HG03432 (cell line): ENCODE measurements at regions not wholly inside any gene's neighbourhood (a gene's known extent, or its start where the extent isn't known, plus 50 kb on each side); places are given as distances from the start of the nearest gene placed in this dataset.

Experiments
- ATAC-seq: cut with Tn5 transposase; IDR thresholded peaks from one replicate; pipeline ENCODE4 v1.9.1; 2021; ENCODE audit warnings: mild to moderate bottlenecking, moderate library complexity; ENCODE audit not compliant: unreplicated experiment

DNA sequence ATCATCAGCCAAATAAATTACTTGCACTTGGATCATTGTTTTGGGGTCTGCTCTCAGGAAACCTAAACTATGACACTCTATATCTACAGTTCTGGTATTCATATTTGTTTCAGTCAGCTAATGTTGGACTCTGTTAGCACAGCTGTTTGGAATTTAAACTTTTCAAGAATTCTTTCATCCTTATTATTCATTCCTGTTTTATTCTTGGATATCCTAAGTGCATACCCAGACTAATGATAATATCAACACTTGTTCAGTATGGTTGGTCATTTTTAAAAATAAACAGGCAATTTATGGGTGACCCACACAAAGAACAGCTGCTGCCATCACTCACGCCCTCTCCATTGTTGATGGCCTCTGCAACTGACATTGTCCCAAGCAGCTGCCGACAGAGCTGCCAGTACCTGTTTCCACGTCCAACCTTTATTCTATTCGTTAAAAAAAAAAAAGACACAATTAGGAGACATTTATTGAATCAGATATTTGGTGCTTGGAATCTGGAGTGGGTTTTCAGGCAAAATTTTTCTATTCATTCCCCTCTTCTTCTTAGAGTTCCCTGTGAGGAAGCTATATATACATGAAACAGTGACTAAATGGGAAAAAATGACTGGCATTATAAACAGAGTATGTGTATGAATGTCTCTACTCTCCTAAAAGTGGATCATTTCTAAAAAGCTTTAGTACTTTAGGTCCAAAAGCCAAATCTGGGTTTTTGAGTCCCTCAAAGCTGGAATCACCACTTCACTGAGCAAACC lies 252.1 kb upstream of the NAV3 start:
- no peak for ATAC-seq

DNA sequence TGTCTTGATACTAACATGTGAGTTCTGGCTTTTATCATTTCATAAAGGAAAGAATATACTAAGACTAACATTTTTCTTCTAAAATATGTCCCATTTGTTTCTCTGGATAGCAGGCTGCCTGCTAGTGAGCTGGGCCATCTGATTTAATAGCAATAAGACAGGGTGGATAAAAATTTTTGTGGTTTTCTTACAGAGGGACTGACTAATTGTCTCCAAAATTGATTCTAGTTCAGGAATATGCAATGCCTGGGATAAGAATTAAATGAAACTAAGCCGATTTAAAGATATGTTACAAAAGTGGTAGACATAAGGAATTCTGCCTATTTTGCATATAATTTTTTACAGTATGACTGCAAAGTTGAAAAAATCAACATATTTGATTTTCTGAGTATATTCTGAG lies 252.9 kb upstream of the NAV3 start:
- ATAC-seq, result no peak

DNA sequence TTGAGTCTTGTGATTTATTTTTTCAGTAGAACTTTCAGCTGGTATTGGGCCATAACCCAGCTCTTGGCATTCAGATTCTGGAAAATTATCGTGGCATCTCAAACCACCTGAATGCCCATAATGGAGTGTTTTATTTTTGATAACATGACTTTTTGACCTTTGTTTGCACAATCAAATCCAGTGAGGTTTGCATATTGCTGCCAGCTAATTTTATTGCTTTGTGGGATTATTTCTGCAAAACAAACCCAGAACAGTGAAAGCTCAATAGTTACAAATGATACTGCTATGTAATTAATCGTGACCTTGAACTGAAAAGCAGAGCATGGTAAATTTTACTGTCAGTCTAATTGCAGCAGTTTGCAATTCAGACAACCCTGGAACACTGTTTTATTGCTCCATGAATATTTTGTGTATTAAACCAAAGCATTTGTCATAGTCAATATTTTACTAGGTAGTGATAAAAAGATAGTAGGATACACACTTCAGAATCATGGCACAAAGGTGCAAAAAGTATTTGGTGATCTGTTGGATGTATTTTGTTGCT lies 255.2 kb upstream of the NAV3 start:
- ATAC-seq, result no peak

DNA sequence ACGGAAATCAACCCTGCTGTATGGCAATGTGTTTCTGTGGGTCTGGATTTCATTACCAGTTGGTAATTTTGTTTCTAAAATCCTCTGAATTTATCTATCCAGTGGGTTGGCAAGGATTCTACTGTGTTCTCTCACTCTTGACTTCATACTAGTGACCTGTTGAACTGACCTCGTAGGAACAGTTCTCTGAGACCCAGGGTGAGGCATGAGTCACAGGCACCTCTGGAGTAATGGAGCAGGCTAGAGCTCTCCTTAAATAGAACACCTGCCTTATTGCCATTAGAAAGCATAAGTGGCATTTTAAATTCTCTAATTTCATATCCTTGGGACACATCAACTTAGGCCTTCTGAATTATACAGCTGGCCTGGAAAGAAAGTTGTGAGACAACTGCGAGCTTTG lies 258.3 kb upstream of the NAV3 start:
- ATAC-seq, result no peak

DNA sequence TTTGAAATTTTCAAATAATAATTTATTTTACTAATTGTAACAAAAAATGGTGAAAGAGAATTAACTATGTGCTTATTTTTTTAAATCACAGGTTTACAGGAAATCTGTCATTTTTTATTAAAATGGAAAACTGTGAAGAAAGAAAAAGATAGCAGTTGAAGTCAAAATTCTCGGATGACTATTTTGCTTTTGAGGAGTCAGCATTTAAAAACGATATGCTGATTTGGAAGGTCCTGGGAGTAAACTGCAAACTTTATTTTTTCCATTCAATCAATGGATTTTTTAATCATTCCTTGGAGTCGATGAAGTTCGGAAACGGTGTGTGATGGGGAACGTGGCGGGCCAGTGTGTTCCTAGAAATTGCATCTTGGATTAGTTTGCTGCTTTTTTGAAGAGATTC lies 258.9 kb upstream of the NAV3 start:
- ATAC-seq, result no peak

DNA sequence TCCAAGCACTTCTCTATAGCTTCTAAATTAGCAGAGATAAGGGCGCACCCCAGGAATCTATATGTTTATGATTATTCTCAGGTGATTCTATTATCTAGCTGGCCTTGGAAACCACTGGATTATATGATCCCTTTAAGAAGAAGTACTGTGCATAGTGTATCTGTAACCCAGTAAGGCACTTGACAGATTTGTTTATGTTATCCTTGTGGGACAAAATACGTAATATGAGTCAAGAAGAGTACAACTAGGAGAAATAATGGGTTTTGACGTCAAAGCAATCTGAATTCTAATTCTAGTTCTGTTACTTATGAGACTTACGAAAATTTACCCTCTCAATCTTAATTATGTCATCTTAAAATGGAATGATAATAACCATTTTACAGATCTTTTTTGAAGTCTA lies 259.6 kb upstream of the NAV3 start:
- no peak for ATAC-seq

DNA sequence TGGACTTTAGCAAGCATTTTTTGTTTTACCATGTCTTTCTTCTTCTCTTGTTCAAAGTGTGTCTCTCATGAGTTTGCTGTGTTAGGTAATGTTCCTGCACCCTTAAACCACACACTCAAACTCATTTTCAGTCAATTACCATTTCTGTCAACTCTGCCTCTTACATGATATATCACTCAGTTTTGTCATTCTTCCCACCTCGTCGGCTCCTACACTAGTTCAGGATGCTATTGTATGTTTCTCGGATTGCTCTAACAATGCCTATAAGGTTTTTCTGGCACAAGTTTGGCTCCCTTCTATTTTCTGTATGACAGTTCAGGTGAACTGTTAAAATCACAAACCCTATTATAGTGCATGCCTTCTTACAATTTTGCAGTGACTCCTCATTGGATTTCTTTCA lies 260.8 kb upstream of the NAV3 start:
- no peak for ATAC-seq

DNA sequence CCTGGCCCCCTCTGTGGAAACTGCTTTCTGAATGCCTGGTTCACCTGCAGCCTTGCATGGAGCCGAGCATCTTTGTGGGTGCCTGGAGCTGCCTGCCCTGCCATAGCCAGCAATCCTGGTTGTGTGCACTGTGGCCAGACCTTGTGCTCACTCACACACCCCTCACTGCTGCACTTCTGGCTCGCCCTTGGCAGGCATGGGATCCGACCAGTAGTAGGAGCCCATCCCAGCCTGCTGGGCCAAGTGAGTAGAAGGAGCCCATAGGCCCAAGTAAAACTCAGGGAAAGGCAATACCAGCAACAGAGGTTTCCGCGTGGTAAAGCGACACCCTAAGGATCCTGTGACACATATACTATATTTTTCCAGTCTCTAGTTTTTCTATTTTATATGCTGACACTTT lies 270.0 kb upstream of the NAV3 start:
- no peak for ATAC-seq

DNA sequence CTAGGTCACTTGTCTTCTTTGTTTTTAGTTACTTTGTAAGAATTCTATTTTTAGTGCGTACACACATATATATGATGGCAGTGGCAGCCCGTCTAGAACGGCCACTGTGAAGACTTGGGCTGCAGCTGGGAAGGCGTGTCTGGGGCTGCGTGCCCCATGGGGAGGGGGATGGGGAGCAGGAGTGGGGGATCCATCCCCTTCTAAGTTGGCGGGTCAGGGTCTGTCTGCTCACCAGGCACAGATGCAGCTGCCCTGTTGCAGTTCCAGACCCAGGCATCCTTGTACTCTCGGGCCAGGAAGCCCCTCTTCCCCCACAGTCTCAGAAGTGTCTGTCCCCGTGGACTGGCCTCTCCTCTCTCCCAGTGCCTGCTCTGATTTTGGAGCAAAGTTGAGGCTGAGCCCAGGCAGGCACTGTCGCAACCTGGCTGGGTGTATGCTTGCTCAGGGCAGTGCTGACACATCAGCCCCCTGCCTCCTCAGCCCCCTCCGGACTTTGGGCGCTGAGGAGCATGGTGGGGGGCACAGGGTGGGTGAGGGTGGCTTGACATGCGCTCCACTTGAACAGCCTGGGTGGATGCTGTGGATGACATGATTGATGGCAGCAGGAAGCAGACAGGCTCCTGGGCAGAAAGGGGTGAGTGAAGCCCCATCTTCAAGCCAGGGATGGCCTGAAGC lies 271.2 kb upstream of the NAV3 start:
- no peak for ATAC-seq

DNA sequence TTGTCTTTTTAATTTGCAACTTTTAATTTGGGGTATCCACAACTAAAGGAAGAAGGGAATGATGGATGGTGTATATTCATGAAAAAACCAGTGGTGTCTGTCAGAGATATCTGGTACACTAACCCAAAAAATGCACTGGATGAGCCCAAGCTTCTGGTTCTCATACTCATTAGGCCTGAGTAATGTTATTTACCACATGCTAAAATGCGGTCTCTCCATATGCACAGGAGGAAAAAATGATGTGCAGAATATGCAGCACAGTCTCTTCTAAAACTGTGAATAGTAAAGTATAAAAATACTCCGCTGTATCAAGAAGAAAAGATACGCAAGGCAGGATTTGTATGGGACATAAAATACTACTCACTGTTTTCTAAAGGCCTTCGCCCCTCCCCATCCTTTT lies 275.6 kb upstream of the NAV3 start:
- no peak for ATAC-seq

DNA sequence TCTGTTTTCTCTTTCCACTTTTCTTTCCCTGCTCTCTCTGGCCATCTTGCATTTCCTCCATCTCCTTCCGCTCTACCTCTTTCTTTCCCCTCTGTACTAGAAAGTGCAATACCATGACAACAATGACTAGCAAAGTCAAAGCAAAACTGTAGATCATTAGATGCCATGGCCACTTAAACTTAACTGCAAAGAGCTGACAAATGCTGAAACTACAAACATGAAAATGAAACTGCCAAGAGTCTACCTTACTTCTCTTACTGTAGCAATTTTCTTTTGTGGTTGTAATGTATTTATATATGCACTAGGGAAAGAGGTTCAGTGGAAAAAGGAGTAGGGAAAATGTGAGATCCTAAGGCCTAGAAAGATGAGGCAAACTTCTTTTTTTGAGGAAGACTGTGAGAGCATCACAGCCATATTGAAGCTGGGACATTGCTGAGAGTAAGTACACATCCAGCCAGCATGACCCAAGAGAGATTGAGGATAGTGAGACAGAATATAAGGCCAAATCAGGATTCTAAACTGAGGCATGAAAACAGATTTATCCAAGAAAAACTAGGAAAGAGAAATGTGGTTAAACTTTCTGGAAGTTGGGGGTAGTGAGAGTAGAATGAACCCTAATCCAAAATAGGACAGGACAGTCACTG lies 276.6 kb upstream of the NAV3 start:
- ATAC-seq, result peak; percentile 100

DNA sequence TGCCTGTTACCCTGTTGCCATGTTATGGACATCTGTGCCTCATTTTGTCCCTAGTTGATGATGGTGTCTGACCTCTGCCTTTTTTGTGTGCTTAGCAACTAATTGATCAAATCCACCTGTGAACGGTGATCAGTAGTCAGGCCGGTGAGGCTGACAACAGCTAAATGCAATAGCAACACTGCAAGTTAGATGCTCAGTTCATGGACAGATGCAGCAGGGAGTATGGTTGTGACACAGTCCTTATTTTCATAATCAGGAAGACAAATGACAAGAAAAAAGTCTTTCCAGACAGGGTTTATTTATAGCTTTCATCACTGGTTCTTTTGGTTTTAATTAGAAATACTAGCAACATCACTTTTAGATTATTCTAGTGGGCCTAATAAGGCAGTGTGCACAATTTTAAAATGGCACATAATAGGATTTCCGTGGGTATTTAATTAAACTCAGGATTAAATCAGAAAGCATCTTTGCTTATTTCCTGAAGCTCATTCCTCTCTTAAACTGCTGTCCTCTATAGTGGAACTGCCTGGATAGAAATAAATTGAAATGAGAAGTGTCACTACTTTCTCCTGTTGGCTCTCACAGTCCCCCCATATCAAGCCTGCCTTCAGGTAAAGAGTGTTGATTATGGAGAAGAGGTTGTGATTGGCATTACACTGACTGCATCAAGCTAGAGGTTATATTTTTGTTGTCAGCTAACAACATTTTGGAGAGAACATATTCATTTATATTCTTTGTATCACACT lies 281.1 kb upstream of the NAV3 start:
- ATAC-seq, result no peak

DNA sequence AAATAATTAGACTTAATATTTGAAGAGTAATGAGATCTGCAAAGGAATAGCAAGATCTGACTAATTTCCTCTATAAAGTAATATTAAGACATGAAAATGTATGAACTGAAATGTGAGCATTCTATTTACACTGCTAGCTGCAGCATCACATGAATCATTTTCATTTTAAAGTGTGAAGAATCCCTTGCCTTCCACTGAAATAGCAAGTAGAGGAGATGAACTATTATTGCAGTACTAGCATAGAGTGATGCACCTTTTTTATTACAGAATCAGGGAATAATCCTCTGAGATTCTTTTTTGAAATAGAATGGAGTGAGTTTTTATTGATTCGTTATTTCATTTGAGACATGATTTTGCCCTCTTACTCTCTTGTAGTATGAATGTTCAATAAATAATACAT lies 281.9 kb upstream of the NAV3 start:
- ATAC-seq, result no peak

DNA sequence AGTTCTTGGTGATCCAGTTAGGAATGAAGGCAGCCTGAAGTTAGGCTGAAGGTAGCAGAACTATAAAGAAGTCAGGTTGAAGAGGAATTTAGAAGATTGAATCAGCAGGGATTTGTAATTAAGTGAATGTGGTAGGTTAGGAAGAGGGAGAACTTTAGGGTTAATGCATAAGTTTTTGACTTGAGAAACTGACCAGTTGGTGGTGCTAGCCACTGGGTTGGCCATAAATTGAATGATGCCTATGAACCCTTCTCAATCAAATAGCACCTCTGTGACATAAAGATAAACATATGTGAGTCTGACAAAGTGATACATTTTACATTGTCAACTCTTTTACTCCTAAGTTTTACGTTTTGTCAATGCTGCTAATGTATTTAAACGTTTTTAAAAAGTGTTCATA lies 290.6 kb upstream of the NAV3 start:
- ATAC-seq, result no peak

DNA sequence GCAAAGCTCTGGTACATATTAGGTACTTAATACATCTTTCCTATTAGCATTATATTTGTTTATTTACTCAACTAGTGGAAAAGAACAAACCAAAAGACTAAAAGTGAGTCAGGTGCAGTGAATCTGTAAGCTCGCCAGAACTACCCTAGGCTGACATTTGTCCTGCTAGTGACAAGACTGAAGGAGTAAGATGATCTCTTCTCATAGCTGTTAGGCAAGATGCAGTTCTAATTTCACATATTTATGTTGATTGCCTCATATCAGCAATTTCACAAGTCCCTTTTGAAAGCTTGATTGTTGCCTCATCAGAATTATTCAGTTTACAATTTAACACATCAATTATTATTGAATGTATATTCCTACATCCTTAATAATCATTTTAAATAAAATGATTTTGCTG lies 293.0 kb upstream of the NAV3 start:
- ATAC-seq, result no peak

DNA sequence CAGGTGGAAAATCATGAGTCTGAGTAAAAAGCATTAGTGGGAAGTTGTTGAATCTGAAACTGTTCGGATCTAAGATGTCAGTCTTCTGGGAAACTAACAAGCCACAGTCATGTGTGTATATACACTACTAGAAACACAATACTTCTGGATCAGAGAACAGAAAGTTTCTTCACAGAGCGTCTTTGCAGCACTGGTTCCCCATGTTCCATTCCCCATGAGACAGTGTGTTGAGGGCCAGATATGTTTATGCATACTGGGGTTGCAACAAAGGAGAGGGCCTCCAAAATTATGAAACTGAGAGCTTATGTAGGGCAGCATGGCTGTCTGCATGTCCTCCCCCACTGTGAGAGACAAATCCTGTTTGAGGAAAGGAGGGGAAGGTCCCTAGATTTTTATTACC lies 295.0 kb upstream of the NAV3 start:
- no peak for ATAC-seq

DNA sequence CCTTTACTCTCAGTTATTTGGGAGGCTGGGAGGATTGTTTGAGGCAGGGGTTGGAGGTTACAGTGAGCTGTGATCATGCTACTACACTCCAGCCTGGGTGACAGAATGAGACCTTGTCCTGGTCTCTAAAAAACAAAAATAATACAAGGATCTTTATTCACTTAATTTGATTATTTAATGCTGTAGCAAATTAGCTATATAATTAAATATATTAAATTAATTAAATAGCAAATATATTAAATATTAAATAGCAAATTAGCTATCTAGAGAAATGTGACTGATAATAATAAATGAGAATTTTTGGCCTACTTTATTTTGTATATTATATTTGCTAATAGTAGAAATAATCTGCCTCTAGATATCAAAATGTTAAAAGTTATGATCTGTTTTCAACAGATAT lies 298.8 kb upstream of the NAV3 start:
- ATAC-seq, result no peak

DNA sequence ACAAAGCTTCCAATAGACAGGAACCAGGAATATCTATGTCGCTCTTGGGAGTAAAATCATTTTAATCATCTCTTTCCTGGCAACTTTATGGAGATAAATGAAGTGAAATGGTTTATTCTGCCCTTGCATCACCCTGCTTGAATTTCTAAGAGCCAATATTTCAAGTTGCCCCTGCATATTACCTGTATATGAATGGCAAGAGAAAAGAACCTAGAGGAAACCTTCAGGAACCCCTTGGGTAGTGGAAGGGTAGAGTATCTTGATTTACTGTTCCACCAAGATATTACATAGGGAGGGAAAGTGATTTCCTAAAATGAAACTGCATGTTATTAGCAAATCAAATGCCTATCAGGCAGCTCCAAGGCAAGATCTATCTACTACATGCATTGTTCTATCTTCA lies 308.4 kb upstream of the NAV3 start:
- ATAC-seq, result no peak

DNA sequence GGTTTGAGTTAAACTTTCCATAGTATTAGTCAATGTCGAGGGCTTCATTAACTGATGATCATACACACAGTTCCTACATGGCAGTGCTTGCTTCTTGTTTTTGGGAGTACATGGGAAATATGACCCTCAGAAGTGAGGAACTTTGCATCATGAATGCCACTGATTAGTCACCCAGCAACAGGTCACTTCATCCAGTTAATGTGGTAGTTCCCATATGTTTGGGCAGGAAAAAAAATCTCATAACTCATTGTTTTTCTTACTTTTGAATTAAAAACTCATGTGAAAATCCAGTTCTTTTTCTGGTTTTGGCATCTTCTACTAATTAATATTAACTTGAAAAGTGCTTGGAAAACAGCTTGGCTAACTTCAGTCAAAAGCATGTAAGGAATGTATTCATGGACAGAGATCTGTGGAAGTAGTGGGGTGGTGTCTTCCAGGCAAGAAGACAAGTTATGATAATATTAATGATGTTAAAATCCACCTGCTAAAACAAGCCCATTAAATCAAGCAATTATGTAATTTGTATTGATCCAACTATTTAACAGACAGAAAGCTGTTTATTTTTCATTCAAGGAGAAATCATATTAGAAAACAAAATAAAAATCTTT lies 309.1 kb upstream of the NAV3 start:
- ATAC-seq, result no peak

DNA sequence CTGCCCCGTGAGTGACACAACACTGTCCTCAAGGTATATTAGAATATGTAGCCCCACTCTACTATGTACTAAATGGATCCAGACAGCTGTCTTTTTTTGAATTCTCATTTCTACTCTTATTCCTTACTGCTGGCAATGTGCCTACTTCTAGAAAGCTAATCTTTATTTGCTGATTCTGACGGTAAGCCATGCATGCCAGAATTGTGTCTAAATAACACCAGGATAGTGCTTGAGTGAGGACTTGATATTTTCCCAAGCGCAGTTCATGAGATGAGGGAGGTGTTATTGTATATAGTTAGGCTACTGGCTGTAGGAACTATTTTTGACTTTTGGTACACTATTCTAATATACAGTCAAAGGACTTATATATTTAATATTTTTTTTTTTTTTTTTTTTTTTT lies 316.2 kb upstream of the NAV3 start:
- ATAC-seq, result no peak

DNA sequence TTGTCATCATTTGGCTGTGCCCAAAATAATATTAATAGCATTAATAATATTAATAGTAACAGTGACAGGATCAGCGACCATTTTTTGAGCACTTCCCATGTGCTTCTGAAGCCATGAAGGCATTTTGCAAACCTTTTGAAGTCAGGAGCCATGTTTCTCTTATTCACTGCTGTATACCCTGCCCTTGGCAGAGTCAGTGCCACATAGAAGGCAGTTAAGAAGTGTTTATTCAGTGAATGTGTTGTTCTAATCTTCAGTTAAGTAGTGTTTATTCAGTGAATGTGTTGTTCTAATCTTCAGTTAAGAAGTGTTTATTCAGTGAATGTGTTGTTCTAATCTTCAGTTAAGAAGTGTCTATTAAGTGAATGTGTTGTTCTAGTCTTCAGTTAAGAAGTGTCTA lies 319.7 kb upstream of the NAV3 start:
- no peak for ATAC-seq
